NCI-H82 (cell line): ENCODE measurements at regions not wholly inside any gene's neighbourhood (a gene's known extent, or its start where the extent isn't known, plus 50 kb on each side); places are given as distances from the start of the nearest gene placed in this dataset.
"Not testable (repeated sequence)": the region's sequence is repeated elsewhere in the genome, so short reads cannot be mapped to it uniquely, and the experiment has no call there.

Experiments
- DNase-seq: peaks from one replicate; lab custom pipeline; 2025; lab: John Stamatoyannopoulos, UW

DNA sequence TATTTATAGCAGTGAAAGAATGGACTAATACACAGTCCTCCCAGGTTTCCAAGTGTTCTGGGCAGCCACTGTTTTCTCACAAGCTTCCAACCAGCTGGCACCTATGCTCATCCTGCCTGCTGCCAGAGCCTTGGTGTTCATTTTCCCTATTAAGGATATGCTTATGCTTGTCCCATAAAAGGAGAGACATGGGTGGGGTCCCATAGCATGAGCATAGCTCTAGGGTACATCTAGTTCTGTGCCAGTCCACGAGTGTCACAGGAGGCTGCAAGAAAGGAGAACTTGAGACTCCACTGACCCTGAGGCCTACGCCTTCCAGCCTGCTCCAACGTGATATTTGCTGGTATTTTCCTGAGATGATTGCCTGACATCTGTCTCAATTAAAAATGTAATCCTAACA is 192.4 kb upstream of the PTGFR start:
- DNase-seq = no peak

- no peak for DNase-seq
These were observed 189.6 kb upstream of the PTGFR start for GRCh38 chr1:78301141-78301540.

DNA sequence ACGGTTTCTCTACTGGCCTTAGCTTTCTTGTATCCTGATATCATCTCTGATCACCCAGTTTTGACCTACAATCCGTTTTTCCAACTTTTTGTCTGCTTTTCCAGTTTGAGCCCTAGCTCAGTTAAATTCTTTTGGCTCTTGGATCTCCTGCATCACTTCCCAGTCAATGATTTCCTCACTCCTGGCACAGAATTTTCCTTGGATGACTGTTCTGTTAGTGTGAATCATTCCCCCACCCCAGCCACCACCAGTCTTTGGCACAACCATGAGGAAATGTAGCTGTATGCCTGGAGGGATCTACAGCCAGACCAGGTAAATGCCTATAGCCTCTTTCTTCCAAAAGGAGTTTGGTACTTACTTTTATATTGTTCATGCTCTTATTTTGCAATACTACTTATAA is 187.2 kb upstream of the PTGFR start:
- no peak for DNase-seq

- DNase-seq = no peak
These were observed 186.4 kb upstream of the PTGFR start for GRCh38 chr1:78304341-78304740.

DNA sequence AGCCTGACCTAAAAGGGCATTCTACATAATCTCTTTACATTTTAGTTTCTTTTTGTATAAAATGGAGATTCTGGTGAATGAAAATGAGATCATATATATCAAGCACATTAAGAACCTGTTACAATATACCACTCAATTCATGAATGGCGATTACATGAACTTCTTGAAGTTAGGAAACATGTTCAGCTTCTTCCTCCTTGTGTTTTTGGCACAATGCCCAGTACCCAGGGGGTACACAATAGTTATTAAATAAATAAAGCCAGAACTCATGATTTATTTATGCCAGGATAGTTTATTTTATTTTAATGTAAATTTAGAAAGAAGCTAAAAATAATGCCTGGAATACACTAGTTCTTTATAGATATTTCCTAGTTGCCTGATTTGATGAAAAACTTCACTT is 186.0 kb upstream of the PTGFR start:
- DNase-seq = no peak

DNA sequence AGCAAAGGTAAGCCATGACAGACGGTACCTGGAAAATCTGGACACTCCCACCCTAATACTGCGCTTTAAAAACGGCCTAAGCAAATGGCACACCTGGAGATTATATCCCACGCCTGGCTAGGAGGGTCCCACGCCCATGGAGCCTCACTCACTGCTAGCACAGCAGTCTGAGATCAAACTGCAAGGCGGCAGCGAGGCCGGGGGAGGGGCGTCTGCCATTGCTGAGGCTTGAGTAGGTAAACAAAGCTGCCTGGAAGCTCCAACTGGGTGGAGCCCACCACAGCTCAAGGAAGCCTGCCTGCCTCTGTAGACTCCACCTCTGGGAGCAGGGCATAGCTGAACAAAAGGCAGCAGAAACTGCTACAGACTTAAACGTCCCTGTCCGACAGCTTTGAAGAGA is 180.5 kb upstream of the PTGFR start:
- DNase-seq = not testable (repeated sequence)

- DNase-seq = no peak
These were observed 172.8 kb upstream of the PTGFR start for GRCh38 chr1:78318011-78318410.

DNA sequence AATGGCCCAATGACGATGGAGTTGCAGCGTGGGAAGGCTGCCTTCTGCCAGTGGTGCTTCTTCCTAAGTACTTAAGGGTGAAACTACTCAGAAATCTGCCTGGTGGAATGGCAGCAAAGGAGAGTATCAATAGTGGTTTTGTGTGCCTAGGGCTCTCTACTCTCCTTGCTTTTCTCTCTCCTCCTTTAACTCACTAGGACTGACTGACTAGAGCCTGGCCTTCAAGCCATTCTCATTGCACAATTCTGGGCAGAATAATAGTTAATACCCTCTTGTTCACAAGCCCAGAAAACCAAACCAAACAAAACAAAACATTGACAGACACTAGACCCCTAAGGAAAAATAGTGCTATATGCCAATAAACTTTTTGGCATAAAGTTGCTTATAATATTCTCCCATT is 171.2 kb upstream of the PTGFR start:
- DNase-seq = no peak

DNA sequence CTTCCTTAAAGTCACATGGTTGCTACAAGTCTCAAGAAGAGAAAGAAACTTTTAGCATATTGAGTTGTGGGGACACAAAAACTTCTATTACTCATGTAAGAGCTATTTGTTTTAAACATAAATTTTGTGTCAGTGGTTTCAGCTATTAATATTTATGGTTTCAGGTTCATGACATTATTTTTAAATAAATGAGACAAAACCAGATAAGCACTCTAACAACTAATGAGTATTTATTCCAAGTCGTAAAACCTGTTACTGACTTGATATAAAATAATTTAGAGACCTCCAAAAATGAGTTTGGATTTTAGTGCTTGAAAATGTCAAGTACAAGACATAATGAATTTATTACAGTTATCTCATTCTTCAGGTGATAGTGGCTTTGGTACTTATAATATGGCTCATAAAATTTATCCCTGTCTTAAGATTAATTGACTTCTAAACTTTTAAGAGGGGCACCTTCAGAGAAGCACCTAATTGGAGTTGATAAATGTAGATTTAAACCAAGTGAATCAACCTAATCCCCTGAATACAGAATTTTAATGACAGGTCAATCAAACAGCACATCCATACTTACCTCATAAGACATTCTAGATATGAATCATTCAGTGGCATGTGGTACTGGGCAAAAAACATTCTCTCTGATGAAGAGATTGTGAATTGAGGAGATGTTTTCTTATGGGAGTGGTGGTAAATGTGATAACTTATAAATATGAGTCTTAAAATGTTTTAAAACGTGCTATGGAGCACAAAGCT is 167.7 kb upstream of the PTGFR start:
- DNase-seq = no peak

GRCh38 chr1:78325293-78325692 is 165.5 kb upstream of the PTGFR start:
- no peak for DNase-seq

DNA sequence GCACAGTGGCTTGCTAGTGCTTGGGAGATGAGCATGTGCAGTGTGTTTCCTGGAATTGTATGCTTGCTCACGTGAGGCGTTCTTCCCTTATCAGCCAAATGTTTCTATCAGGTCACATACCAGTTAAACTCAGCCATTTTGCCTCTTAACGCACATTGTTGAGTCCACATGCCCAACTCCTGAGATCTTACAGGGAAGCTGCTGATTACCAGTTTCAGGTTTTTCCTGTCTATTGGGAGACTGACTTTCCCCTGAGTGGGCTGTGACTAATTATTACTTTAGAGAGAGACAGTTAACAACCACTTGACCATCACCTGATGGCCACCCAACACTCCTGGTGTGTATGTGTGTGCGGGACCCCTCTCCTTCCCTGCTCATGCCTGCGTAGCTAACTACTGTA is 161.3 kb upstream of the PTGFR start:
- DNase-seq = no peak

GRCh38 chr1:78331799-78332198 is 159.0 kb upstream of the PTGFR start:
- no peak for DNase-seq

DNA sequence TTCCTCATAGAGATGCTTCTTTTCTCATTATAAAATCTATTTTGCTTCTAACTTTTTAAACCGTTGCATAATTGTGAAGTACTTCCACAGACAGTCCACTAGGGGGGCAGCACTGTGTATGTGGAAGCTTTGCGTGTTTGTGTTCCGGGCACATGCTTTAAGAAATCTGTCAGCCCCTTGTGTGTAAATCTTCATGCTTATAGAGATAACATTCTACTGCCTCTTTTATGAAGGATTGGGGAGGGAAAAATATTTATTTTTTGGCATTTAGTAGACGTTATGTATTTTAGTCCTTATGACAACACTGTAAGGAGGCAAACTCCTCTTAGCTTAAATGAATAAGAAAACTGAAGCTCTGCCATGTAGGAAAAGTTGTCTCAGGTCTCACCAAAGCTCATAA is 157.3 kb upstream of the PTGFR start:
- DNase-seq = peak; percentile 66

GRCh38 chr1:78334114-78334513 is 156.7 kb upstream of the PTGFR start:
- DNase-seq = no peak

DNA sequence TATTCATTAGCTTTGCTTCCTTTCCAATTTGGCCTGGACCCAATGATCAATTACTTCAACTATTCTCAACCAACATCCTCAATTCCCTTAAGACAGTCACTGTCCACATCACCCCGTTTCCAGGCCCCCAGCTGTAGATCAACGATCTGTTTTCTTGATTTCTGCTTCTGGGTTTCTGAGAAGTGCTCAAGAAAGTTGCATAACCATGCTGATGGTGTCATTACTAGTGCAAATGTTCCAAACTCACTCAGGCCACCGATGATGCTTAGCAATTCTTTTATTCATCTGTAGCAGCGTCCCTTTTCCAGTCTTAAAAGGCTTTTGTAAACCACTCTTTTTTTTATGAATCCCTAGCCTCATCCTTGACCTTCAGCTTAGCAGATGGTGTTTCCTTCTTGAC is 155.8 kb upstream of the PTGFR start:
- DNase-seq = no peak

GRCh38 chr1:78336751-78337150 is 154.0 kb upstream of the PTGFR start:
- DNase-seq = not testable (repeated sequence)

DNA sequence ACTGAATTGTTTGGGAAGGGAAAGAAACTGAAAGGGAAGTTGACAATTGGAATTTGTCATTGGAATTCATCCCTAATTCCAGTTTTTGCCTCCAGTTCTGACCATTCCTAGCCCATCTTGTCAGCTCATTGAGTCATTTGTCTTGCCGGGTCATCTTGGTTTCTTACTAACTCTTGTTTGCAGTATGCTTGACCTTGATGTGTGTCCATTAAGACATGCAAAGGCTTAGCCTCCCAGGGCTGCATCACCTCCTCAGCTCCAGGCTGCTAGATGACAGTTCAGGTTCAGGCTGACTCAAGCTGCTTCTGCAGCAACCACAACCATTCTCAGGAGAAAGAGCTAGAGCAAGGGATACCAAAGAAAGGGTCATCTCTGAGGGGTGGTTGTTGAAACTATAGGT is 151.3 kb upstream of the PTGFR start:
- DNase-seq = no peak

GRCh38 chr1:78340006-78340405 is 150.8 kb upstream of the PTGFR start:
- no peak for DNase-seq

- no peak for DNase-seq
These were observed 142.1 kb upstream of the PTGFR start for GRCh38 chr1:78348496-78349284.

- DNase-seq = no peak
These were observed 139.1 kb upstream of the PTGFR start for GRCh38 chr1:78351551-78352216.

DNA sequence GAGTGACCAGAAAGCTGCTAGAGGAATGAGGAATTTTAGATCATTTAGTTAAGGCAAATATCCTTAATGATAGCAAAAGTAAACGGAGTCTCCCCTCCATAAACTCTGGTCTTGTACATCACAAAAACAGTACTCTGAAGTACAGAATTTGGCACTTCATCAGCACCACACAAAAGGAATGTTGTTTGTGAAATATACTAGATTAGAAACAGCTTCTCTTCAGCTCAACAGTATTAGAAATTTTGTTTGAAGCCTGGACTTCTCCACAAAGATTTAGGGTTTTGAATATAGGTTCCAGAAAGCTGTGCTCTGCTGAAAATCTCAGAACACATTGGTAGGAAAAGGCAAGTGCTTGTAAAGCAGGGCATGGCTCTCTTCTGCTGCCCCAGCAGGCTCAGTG is 135.1 kb upstream of the PTGFR start:
- DNase-seq = no peak

- no peak for DNase-seq
These were observed 132.6 kb upstream of the PTGFR start for GRCh38 chr1:78358165-78358564.

DNA sequence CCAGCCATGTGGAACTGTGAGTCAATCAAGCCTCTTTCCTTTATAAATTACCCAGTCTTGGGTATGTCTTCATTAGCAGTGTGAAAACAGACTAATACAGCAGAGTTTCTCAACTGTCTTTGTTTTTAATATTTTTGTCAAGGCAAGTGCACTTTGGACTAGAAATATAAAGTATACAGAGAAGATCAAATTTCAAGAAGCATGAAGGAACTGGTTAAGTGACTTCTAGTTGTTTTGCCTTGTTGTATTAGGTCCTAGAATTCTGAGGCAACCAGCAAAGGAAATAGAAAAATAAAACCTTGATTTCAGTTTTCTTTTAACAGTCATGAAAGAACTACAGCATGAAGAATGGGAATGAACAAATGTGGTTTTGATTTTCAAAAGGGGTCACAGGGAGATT is 131.1 kb upstream of the PTGFR start:
- DNase-seq = no peak
